ENCODE measurements at regions not wholly inside any gene's neighbourhood (a gene's known extent, or its start where the extent isn't known, plus 50 kb on each side); places are given as distances from the start of the nearest gene placed in this dataset.

- TF ChIP-seq REST (IDR thresholded peaks at IDR 0.05; ENCODE audit: low read depth) (no peak), RAD21 (IDR thresholded peaks at IDR 0.05; ENCODE audit: low read depth) (no peak), USF1 (IDR thresholded peaks at IDR 0.05) (no peak), YY1 (IDR thresholded peaks at IDR 0.05; ENCODE audit: low read depth) (no peak), CEBPB (IDR thresholded peaks at IDR 0.05) (no peak), EP300 (IDR thresholded peaks at IDR 0.05; ENCODE audit: borderline replicate concordance) (no peak), ZBTB7A (IDR thresholded peaks at IDR 0.05; ENCODE audit: low read depth) (no peak), NFIC (IDR thresholded peaks at IDR 0.05) (no peak), TAF1 (IDR thresholded peaks at IDR 0.05; ENCODE audit: low read depth) (no peak), MAX (IDR thresholded peaks at IDR 0.05) (no peak)
Observed at GRCh38 chr7:152502813-152503790, 67.3 kb upstream of the KMT2C start.
